Stimulated activated CD4-positive, alpha-beta T cell treated with anti-CD3 and anti-CD28 coated beads, Interleukin-2, amount 100 ng/mL, for 48 hours (primary cell): ENCODE measurements at regions not wholly inside any gene's neighbourhood (a gene's known extent, or its start where the extent isn't known, plus 50 kb on each side); places are given as distances from the start of the nearest gene placed in this dataset.
"Not testable (repeated sequence)": the region's sequence is repeated elsewhere in the genome, so short reads cannot be mapped to it uniquely, and the experiment has no call there.

Source experiments
- DNase-seq, 2 donors: peaks; one replicate each; pipeline ENCODE4 v3.0.0-alpha.2; 2020

- DNase-seq, result no peak
Observed at GRCh38 chr20:52426856-52427255, 235.3 kb upstream of the ZFP64 start.

- DNase-seq, result no peak
Observed at GRCh38 chr20:52425701-52426100, 234.1 kb upstream of the ZFP64 start.

- no peak for DNase-seq
Observed at GRCh38 chr20:52425253-52425652, 233.7 kb upstream of the ZFP64 start.

- not testable (repeated sequence) for DNase-seq
Observed at GRCh38 chr20:52424357-52424942, 232.9 kb upstream of the ZFP64 start.

GRCh38 chr20:52423536-52424140 is 232.1 kb upstream of the ZFP64 start:
- DNase-seq, result not testable (repeated sequence)

GRCh38 chr20:52422574-52423336 is 231.2 kb upstream of the ZFP64 start:
- DNase-seq, result no peak

GRCh38 chr20:52420805-52421204 is 229.2 kb upstream of the ZFP64 start:
- no peak for DNase-seq

- no peak for DNase-seq
Observed at GRCh38 chr20:52419205-52419604, 227.6 kb upstream of the ZFP64 start.

GRCh38 chr20:52416953-52417352 is 225.4 kb upstream of the ZFP64 start:
- DNase-seq, result no peak

- no peak for DNase-seq
Observed at GRCh38 chr20:52411611-52412010, 220.0 kb upstream of the ZFP64 start.

GRCh38 chr20:52410731-52411234 is 219.2 kb upstream of the ZFP64 start:
- no peak for DNase-seq

GRCh38 chr20:52410182-52410647 is 218.6 kb upstream of the ZFP64 start:
- DNase-seq, result peak in 1 of 2 donors; percentile 16

GRCh38 chr20:52405986-52406385 is 214.4 kb upstream of the ZFP64 start:
- no peak for DNase-seq

GRCh38 chr20:52405417-52405816 is 213.8 kb upstream of the ZFP64 start:
- DNase-seq, result no peak

- DNase-seq, result no peak
Observed at GRCh38 chr20:52404671-52405070, 213.1 kb upstream of the ZFP64 start.

- no peak for DNase-seq
Observed at GRCh38 chr20:52402950-52403349, 211.4 kb upstream of the ZFP64 start.

GRCh38 chr20:52402514-52402913 is 210.9 kb upstream of the ZFP64 start:
- no peak for DNase-seq

- DNase-seq, result no peak
Observed at GRCh38 chr20:52401431-52401830, 209.9 kb upstream of the ZFP64 start.

- no peak for DNase-seq
Observed at GRCh38 chr20:52399352-52399751, 207.8 kb upstream of the ZFP64 start.

GRCh38 chr20:52389606-52390005 is 198.0 kb upstream of the ZFP64 start:
- DNase-seq, result no peak

GRCh38 chr20:52383995-52384621 is 192.5 kb upstream of the ZFP64 start:
- DNase-seq, result no peak

GRCh38 chr20:52382933-52383332 is 191.4 kb upstream of the ZFP64 start:
- no peak for DNase-seq

- DNase-seq, result peak; percentile 17 to 46
Observed at GRCh38 chr20:52379723-52380336, 188.3 kb upstream of the ZFP64 start.
